Cardiac muscle cell (in vitro differentiated cells and primary cell): ENCODE measurements at regions not wholly inside any gene's neighbourhood (a gene's known extent, or its start where the extent isn't known, plus 50 kb on each side); places are given as distances from the start of the nearest gene placed in this dataset.
A peak's percentile ranks its signal among the peaks of the same experiment; 100 is the strongest.

Experiments used
- DNase-seq, 2 donors: peaks; one replicate each; pipeline versions ENCODE4 v3.0.0 to v3.0.0-alpha.2; 2010 to 2017; ENCODE audit warnings: low read depth in 1 of 2, low spot score in 1 of 2
- H3K27ac ChIP-seq: fragments of 200-600 bp; sonication (generic); 2 replicates; pipeline ENCODE4 v1.5.1; 2016
- H3K27me3 ChIP-seq: fragments of 200-600 bp; sonication (generic); 2 replicates; pipeline ENCODE4 v1.6.0; 2016; ENCODE audit warnings: control low read depth
- H3K36me3 ChIP-seq: fragments of 200-600 bp; sonication (generic); 2 replicates; pipeline ENCODE4 v1.5.1; 2016; ENCODE audit warnings: control low read depth
- H3K4me1 ChIP-seq: fragments of 200-600 bp; sonication (generic); 2 replicates; pipeline ENCODE4 v1.8.1; 2017; ENCODE audit warnings: low read depth, mild to moderate bottlenecking, mixed run types
- H3K4me3 ChIP-seq: fragments of 200-600 bp; sonication (generic); 2 replicates; pipeline ENCODE4 v1.5.1; 2016; ENCODE audit warnings: mild to moderate bottlenecking
- H3K9me3 ChIP-seq: fragments of 200-600 bp; sonication (generic); 2 replicates; pipeline ENCODE4 v1.5.1; 2017; ENCODE audit warnings: low read depth, mild to moderate bottlenecking, control low read depth
- CTCF ChIP-seq: IDR thresholded peaks from 2 replicates; pipeline ENCODE4 v1.5.1; 2012; ENCODE audit warnings: low read depth, mild to moderate bottlenecking, low read length

- no peak for TF ChIP-seq CTCF
- H3K27ac ChIP-seq: no peak overlapping the region
- H3K4me3 ChIP-seq: no peak overlapping the region
- no peak for DNase-seq
- no peaks in the 10 kb centered on the region for H3K9me3 ChIP-seq
- H3K4me1 ChIP-seq: peaks cover 6% of the 10 kb centered on the region
- no peaks in the 10 kb centered on the region for H3K36me3 ChIP-seq
- H3K27me3 ChIP-seq: peaks cover 47% of the 10 kb centered on the region
Observed at GRCh38 chr7:25859412-25860274, 292.4 kb upstream of the NFE2L3 start.

DNA sequence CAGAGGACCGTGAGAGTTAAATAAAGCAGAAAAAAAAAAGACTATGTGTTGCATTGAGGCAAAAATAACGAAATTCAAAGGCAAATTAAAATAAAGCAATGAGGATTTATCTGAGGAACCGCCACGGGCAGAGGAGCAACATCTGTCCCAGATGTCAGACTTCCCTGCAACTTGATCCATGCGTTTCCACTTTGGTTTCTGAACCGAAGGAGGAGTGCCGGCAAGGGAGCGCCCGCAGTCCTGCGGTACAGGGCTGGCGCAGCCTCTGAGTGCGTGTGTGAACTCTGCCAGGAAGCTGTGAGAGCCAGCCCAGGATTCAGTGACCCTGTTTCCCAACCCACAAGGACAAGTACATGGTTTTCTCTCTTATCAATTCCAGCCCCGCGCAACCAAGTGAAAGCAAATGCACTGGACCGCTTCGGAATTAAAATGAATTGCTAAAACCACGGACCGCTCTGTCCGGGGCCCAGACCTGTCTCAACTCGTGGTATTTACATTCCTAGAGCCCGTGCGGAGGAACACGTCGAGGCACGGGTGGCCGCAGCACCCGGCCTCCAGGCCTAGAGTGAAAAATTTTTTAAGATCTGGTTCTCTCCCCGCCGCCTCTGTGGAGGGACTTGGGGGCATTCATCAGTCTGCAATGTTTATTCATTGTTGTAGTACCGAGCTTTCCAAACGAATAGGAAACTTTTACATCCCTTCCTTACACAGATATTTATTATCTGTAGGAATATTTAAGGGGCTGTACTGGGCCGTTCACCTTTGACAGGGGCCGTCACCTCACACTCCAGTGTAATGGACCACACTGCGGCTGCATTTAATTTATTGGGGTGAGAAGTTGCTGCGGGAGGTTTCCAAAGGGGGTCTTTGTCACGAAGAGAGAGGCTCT, 291.5 kb upstream of the NFE2L3 start:
- H3K9me3 ChIP-seq: no peaks in the 10 kb centered on the region
- H3K27me3 ChIP-seq: peaks cover 54% of the 10 kb centered on the region
- DNase-seq: no peak
- H3K27ac ChIP-seq: no peak overlapping the region
- H3K4me3 ChIP-seq: no peak overlapping the region
- no peak for TF ChIP-seq CTCF
- peaks cover 4% of the 10 kb centered on the region for H3K4me1 ChIP-seq
- no peaks in the 10 kb centered on the region for H3K36me3 ChIP-seq

DNA sequence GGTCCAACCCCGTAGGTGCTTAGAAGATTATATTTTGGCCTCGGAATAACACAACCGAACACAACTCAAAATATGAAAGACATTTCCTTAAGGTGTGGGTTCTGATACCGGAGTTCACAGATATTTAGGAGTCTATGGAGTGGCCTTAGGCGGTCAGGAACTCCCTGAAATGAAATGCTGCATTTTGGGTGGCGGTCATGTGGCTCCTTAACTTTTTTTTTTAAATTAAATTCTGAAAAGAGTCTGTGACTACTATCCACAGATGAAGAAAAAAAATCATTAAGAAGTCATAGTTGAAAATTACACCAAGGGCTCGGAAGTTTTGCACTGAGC, 290.9 kb upstream of the NFE2L3 start:
- peaks cover 60% of the 10 kb centered on the region for H3K27me3 ChIP-seq
- no peaks in the 10 kb centered on the region for H3K36me3 ChIP-seq
- DNase-seq: no peak
- TF ChIP-seq CTCF: no peak
- no peaks in the 10 kb centered on the region for H3K9me3 ChIP-seq
- no peak overlapping the region for H3K27ac ChIP-seq
- H3K4me3 ChIP-seq: no peak overlapping the region
- no peaks in the 10 kb centered on the region for H3K4me1 ChIP-seq

DNA sequence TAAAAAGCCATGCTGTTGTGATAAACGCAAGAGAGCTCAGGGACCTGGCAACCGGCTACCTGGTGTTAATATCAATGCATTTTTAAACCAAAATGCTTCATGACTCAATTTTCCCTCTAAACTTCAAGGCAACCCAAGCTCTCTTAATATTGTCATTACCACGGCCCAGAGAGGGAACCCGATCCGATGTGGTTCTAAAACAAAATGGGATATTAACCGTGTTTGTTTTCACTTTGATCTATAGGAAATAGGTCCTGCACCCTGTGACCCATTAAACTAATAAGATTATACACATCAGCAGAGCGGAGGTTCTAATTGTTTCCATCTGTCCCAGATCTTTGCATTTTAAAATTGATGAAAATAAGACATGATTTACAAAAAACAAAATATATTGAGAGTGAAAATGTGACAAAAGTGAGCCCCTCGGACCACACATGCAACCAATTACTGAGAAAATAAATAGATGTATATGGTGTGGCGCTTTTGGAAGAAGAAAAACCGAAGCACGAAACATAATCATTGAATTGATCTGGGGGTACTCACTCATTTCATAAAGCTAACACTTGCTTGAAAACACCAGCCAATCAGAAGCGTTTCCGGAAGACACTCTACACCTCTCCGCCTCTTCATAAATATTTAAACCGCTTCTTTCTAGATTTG, 290.3 kb upstream of the NFE2L3 start:
- Histone ChIP-seq H3K4me1 (no peaks in the 10 kb centered on the region), H3K4me3 (peak overlapping the region; percentile 14), H3K27me3 (peaks cover 64% of the 10 kb centered on the region), H3K27ac (no peak overlapping the region), H3K36me3 (no peaks in the 10 kb centered on the region), H3K9me3 (no peaks in the 10 kb centered on the region)
- no peak for TF ChIP-seq CTCF
- no peak for DNase-seq

DNA sequence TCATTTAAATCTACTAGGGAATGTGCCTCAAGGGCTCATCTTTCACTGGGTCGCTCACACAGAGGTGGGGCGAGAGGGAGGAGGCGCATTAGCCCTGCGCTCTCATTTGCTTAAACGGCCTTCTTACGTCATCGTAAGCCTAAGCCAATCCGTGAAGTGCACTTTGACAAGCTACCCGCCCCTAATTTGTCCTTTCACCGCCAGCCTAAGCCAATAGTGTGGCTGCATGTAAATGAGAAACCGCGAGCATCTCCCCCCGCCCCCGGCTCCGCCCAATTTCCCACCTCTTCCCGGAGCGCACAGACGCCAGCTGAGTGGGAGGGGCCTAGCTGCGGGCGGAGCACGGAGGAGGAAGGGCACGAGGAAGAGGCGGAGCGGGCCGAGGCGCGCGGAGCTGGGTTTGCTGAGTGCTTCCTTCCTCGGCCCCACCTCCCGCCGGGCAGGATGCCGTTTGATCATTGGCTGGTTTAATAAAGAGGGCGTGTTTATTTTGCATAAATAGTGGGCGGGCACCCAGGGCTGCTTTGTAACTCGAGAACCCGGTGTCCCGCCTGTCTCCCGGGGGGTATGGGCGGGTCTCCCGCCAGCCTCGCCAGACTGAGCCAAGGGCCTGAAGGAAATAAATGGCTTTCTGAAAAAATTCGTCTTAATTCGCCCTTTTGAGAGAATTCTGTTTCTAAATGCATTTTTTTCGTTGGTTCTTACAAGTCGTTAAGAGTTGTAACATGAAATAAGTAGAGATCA, 289.6 kb upstream of the NFE2L3 start:
- peak; percentile 100 for DNase-seq
- no peaks in the 10 kb centered on the region for H3K9me3 ChIP-seq
- H3K27me3 ChIP-seq: peaks cover 64% of the 10 kb centered on the region
- no peaks in the 10 kb centered on the region for H3K36me3 ChIP-seq
- TF ChIP-seq CTCF: no peak
- H3K4me3 ChIP-seq: no peak overlapping the region
- H3K4me1 ChIP-seq: no peaks in the 10 kb centered on the region
- H3K27ac ChIP-seq: peak overlapping the region; percentile 72
